ENCODE measurements at regions not wholly inside any gene's neighbourhood (a gene's known extent, or its start where the extent isn't known, plus 50 kb on each side); places are given as distances from the start of the nearest gene placed in this dataset.

DNA sequence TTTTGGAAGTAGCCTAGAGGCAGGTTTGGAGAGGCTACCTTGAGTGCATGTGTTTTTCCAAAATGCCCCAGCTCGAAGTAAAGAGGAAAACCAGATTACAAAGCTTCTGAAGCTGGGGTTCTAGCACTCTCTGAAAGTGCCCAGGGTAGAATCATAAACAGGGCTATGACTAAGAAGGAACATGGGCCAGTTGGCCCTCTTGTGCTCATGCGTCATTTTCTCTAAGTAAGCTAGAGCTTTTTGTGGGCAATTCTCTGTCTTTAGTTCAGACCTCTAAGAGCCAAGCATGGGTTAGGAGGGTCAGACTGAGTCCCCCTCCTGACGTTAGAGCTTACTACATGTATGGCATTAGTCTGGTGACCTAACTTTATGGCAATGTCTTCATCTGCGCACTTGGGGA lies 129.5 kb upstream of the UMPS start:
- Histone ChIP-seq H3K4me3 (ENCODE audit: low read depth, low read length) (no peak overlapping the region), H3K27me3 (replicated peaks; ENCODE audit: control insufficient read depth, insufficient read depth, low read length) (no peaks in the 10 kb centered on the region), H3K4me1 (peaks cover 28% of the 10 kb centered on the region), H3K36me3 (ENCODE audit: control insufficient read depth, insufficient read depth, low read length) (peaks cover 1% of the 10 kb centered on the region; the same call in 1 of the 2 replicates), H3K9me3 (no peaks in the 10 kb centered on the region)
- no peak for DNase-seq
- BruUV-seq (replicated peaks): no TSS peak
- CTCF ChIA-PET: no interaction called here
- Mint-ChIP-seq H3K4me3 (ENCODE audit: unreplicated experiment) (no peak overlapping the region), H3K27ac (ENCODE audit: unreplicated experiment) (no peak overlapping the region), H3K27me3 (ENCODE audit: insufficient read depth, unreplicated experiment) (no peaks in the 10 kb centered on the region), H3K36me3 (ENCODE audit: insufficient read depth, unreplicated experiment) (no peaks in the 10 kb centered on the region), H3K4me1 (ENCODE audit: low read depth, unreplicated experiment) (peaks cover 32% of the 10 kb centered on the region), H3K9me3 (ENCODE audit: unreplicated experiment) (no peaks in the 10 kb centered on the region)
- TF ChIP-seq, protein P1, sequence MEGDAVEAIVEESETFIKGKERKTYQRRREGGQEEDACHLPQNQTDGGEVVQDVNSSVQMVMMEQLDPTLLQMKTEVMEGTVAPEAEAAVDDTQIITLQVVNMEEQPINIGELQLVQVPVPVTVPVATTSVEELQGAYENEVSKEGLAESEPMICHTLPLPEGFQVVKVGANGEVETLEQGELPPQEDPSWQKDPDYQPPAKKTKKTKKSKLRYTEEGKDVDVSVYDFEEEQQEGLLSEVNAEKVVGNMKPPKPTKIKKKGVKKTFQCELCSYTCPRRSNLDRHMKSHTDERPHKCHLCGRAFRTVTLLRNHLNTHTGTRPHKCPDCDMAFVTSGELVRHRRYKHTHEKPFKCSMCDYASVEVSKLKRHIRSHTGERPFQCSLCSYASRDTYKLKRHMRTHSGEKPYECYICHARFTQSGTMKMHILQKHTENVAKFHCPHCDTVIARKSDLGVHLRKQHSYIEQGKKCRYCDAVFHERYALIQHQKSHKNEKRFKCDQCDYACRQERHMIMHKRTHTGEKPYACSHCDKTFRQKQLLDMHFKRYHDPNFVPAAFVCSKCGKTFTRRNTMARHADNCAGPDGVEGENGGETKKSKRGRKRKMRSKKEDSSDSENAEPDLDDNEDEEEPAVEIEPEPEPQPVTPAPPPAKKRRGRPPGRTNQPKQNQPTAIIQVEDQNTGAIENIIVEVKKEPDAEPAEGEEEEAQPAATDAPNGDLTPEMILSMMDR (IDR thresholded peaks at IDR 0.05; ENCODE audit: insufficient read depth in 1 of 2, low read depth in 1 of 2, low read length in 1 of 2, severe bottlenecking in 1 of 2, unreplicated experiment in 1 of 2): no peak
- intact Hi-C loops (cut with micrococcal nuclease; ENCODE audit: unreplicated experiment): loop anchor here (1.0 kb wide), 1 partner anchor 8 kb away; no protein-coding TSS in a partner anchor
- POLR2A ChIA-PET: no interaction called here

DNA sequence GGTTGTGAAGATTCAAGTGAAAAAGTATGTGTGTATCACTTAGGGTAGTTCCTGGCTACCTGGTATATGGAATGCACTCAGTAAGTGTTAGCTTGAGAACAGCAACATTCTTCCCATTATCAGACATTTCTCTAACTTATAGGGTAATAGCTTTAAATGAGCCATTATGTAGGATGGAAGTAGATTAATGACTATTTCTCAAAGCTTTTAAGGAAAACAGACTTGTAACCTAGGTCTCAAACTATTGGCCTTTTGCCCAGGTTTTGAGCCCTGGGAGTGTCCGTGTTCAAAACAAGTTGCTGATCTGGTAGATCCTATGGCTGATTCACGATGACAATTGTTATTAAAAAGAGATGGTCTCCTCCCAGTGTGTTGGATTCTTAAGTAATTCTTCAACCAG lies 129.1 kb upstream of the UMPS start:
- TF ChIP-seq, protein P1 (IDR thresholded peaks at IDR 0.05; ENCODE audit: insufficient read depth in 1 of 2, low read depth in 1 of 2, low read length in 1 of 2, severe bottlenecking in 1 of 2, unreplicated experiment in 1 of 2): no peak
- peaks cover 32% of the 10 kb centered on the region for H3K4me1 Mint-ChIP-seq (ENCODE audit: low read depth, unreplicated experiment)
- Histone ChIP-seq H3K27me3 (replicated peaks; ENCODE audit: control insufficient read depth, insufficient read depth, low read length) (no peaks in the 10 kb centered on the region), H3K4me3 (ENCODE audit: low read depth, low read length) (no peak overlapping the region), H3K4me1 (peaks cover 27% of the 10 kb centered on the region), H3K9me3 (no peaks in the 10 kb centered on the region), H3K36me3 (ENCODE audit: control insufficient read depth, insufficient read depth, low read length) (peaks cover 1% of the 10 kb centered on the region; the same call in 1 of the 2 replicates)
- ChIA-PET CTCF (no interaction called here), POLR2A (no interaction called here)
- DNase-seq: no peak
- intact Hi-C loops (cut with micrococcal nuclease; ENCODE audit: unreplicated experiment): no loop called here
- no peaks in the 10 kb centered on the region for H3K36me3 Mint-ChIP-seq (ENCODE audit: insufficient read depth, unreplicated experiment)
- H3K27me3 Mint-ChIP-seq (ENCODE audit: insufficient read depth, unreplicated experiment): no peaks in the 10 kb centered on the region
- BruUV-seq (replicated peaks): no TSS peak
- H3K9me3 Mint-ChIP-seq (ENCODE audit: unreplicated experiment): no peaks in the 10 kb centered on the region
- H3K4me3 Mint-ChIP-seq (ENCODE audit: unreplicated experiment): no peak overlapping the region
- no peak overlapping the region for H3K27ac Mint-ChIP-seq (ENCODE audit: unreplicated experiment)

DNA sequence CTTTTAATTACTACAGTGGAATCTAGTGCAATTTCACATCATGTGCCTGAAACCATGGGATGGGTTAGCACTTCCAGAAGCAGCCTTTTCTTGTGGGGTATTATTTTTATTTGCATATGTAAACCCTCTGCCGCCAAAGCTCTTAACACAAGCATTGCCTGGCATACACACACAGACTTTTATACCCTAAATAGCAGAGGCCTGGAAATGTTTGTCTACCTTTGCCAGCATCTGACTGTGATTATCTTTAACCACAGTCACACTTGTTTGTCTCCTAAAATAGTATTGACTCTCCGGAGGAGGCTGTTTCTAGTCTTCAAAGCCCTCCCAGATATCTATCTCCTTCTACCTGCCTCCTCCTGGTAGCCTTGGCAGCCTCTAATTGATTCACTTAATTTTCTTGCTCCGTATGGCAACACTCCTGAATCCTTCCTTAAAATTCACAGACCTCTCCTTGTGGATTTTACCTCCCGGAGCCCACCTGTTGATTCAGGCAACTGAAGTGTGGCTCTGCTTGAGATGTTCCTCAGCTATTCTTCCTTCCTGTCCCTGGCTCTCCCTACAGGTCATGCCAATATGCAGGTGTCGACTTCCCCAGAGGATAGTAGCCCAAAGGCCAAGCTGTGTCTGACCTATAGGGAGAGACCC lies 127.1 kb upstream of the UMPS start:
- Mint-ChIP-seq H3K4me1 (ENCODE audit: low read depth, unreplicated experiment) (peaks cover 26% of the 10 kb centered on the region), H3K27me3 (ENCODE audit: insufficient read depth, unreplicated experiment) (no peaks in the 10 kb centered on the region), H3K36me3 (ENCODE audit: insufficient read depth, unreplicated experiment) (peaks cover 7% of the 10 kb centered on the region), H3K4me3 (ENCODE audit: unreplicated experiment) (no peak overlapping the region), H3K9me3 (ENCODE audit: unreplicated experiment) (no peaks in the 10 kb centered on the region), H3K27ac (ENCODE audit: unreplicated experiment) (peak overlapping the region; percentile 26)
- H3K9me3 ChIP-seq: no peaks in the 10 kb centered on the region
- POLR2A ChIA-PET: no interaction called here
- DNase-seq: no peak
- CTCF ChIA-PET: no interaction called here
- no peak overlapping the region for H3K4me3 ChIP-seq (ENCODE audit: low read depth, low read length)
- H3K4me1 ChIP-seq: peaks cover 25% of the 10 kb centered on the region
- TF ChIP-seq, protein P1 (IDR thresholded peaks at IDR 0.05; ENCODE audit: insufficient read depth in 1 of 2, low read depth in 1 of 2, low read length in 1 of 2, severe bottlenecking in 1 of 2, unreplicated experiment in 1 of 2): no peak
- intact Hi-C loops (cut with micrococcal nuclease; ENCODE audit: unreplicated experiment): no loop called here
- H3K27me3 ChIP-seq (replicated peaks; ENCODE audit: control insufficient read depth, insufficient read depth, low read length): no peaks in the 10 kb centered on the region
- H3K36me3 ChIP-seq (ENCODE audit: control insufficient read depth, insufficient read depth, low read length): peaks cover 1% of the 10 kb centered on the region; the same call in 1 of the 2 replicates
- no TSS peak for BruUV-seq (replicated peaks)
